Astrocyte (in vitro differentiated cells and primary cell): ENCODE measurements at regions not wholly inside any gene's neighbourhood (a gene's known extent, or its start where the extent isn't known, plus 50 kb on each side); places are given as distances from the start of the nearest gene placed in this dataset.

Source experiments
- EZH2 ChIP-seq: IDR thresholded peaks from 2 replicates; pipeline ENCODE4 v1.6.1; 2012; ENCODE audit warnings: mild to moderate bottlenecking, low read length, inconsistent platforms; ENCODE audit not compliant: insufficient read depth
- TF ChIP-seq, protein P1 (sequence below): IDR thresholded peaks from 2 replicates; pipeline ENCODE4 v1.5.1; 2011; ENCODE audit warnings: low read depth, mild to moderate bottlenecking, inconsistent platforms, low read length, moderate library complexity; ENCODE audit not compliant: insufficient read depth

DNA sequence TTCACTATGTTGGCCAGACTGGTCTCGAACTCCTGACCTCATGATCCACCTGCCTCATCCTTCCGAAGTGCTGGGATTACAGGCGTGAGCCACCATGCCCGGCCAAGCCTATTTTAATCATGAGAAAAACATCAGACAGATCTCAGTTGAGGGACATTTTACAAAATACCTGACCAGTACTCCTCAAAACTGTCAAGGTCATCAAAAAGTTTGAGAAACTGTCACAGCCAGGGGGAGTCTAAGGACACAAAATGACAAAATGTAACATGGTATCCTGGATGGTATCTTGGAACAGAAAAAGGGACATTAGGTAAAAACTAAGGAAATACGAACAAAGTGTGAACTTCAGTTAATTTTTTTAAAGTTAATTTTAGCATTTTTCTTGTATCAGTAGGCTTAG is 219.8 kb upstream of the PPP1R3A start:
- TF ChIP-seq, protein P1, sequence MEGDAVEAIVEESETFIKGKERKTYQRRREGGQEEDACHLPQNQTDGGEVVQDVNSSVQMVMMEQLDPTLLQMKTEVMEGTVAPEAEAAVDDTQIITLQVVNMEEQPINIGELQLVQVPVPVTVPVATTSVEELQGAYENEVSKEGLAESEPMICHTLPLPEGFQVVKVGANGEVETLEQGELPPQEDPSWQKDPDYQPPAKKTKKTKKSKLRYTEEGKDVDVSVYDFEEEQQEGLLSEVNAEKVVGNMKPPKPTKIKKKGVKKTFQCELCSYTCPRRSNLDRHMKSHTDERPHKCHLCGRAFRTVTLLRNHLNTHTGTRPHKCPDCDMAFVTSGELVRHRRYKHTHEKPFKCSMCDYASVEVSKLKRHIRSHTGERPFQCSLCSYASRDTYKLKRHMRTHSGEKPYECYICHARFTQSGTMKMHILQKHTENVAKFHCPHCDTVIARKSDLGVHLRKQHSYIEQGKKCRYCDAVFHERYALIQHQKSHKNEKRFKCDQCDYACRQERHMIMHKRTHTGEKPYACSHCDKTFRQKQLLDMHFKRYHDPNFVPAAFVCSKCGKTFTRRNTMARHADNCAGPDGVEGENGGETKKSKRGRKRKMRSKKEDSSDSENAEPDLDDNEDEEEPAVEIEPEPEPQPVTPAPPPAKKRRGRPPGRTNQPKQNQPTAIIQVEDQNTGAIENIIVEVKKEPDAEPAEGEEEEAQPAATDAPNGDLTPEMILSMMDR = no peak
- TF ChIP-seq EZH2 = no peak
